ENCODE measurements at regions not wholly inside any gene's neighbourhood (a gene's known extent, or its start where the extent isn't known, plus 50 kb on each side); places are given as distances from the start of the nearest gene placed in this dataset.

GRCh38 chr2:226669249-226669648 is 130.4 kb downstream of the IRS1 start:
- H3K9me3 ChIP-seq (ENCODE audit: insufficient read depth, low read length) = no peaks in the 10 kb centered on the region
- H3K36me3 ChIP-seq (ENCODE audit: low read length) = no peaks in the 10 kb centered on the region
- no peaks in the 10 kb centered on the region for H3K79me2 ChIP-seq (ENCODE audit: insufficient read depth, low read length)
- no peaks in the 10 kb centered on the region for H3K27me3 ChIP-seq (ENCODE audit: low read length)
- no peaks in the 10 kb centered on the region for H3K9me2 ChIP-seq (replicated peaks; ENCODE audit: insufficient read depth, low read length)
- no peak for TF ChIP-seq EZH2phosphoT487 (conservative IDR thresholded peaks at IDR 0.05; ENCODE audit: low read length)
- TF ChIP-seq, protein P1, sequence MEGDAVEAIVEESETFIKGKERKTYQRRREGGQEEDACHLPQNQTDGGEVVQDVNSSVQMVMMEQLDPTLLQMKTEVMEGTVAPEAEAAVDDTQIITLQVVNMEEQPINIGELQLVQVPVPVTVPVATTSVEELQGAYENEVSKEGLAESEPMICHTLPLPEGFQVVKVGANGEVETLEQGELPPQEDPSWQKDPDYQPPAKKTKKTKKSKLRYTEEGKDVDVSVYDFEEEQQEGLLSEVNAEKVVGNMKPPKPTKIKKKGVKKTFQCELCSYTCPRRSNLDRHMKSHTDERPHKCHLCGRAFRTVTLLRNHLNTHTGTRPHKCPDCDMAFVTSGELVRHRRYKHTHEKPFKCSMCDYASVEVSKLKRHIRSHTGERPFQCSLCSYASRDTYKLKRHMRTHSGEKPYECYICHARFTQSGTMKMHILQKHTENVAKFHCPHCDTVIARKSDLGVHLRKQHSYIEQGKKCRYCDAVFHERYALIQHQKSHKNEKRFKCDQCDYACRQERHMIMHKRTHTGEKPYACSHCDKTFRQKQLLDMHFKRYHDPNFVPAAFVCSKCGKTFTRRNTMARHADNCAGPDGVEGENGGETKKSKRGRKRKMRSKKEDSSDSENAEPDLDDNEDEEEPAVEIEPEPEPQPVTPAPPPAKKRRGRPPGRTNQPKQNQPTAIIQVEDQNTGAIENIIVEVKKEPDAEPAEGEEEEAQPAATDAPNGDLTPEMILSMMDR (IDR thresholded peaks at IDR 0.05; ENCODE audit: insufficient read depth, low read length, poor library complexity, severe bottlenecking) = no peak
- H3K27ac ChIP-seq (ENCODE audit: low read depth, low read length) = no peak overlapping the region
- H2AFZ ChIP-seq (ENCODE audit: low read depth, low read length, severe bottlenecking) = no peak overlapping the region
- H3K9ac ChIP-seq (ENCODE audit: low read length) = no peak overlapping the region
- H3K4me3 ChIP-seq (ENCODE audit: insufficient read depth, low read length, poor library complexity, severe bottlenecking) = no peak overlapping the region
- H3K4me2 ChIP-seq (ENCODE audit: low read depth, low read length, poor library complexity, severe bottlenecking) = no peak overlapping the region
- no peaks in the 10 kb centered on the region for H3F3A ChIP-seq (ENCODE audit: insufficient read depth)
- H4K20me1 ChIP-seq (ENCODE audit: low read depth, low read length) = no peaks in the 10 kb centered on the region

DNA sequence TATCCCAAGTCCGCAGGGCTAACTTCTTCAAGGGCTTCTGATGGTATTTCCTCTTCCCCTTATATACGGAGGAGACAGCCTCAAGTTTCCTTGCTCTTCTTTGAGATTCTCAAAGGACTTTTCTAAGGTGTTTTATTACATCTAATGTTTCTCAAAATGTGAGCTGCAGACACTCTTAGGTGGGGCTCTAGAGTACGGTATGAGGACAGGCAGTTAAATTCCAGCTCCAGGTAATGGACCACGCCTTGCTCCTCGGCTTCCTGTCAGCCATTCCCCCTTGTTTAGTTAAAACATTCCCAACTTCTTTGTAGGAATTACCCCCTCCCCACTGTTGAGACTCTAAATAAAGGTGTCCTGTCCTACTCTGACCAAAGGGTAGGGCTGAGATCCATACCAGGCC is 131.9 kb downstream of the IRS1 start:
- H3K9me3 ChIP-seq (ENCODE audit: insufficient read depth, low read length) = no peaks in the 10 kb centered on the region

DNA sequence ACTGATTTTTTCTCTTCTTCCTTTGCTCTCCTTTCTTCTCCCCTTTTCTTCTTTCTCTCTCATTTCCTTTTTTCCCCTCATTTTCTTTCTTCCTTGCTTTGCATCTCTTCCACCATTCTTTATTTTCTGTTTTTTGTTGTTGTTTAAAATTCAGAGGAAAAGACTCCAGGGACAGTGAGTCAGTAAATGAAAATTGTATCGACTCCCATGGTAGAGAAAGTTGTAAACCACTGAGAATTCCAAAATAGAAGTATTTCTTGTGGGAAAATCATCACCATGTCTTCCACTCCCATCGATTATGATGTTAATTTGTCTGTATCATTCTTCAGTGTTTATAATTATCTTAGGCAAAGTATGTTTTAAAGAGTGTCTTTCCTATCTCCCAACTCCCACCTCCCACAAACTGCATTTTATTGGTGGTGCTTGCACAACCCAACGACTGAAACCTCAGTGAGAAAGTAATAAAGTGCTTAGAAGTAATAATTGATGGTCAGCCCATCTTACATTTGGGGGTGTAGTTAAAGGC is 134.3 kb downstream of the IRS1 start:
- Histone ChIP-seq H3F3A (ENCODE audit: insufficient read depth) (no peaks in the 10 kb centered on the region), H3K36me3 (ENCODE audit: low read length) (no peaks in the 10 kb centered on the region), H3K27ac (ENCODE audit: low read depth, low read length) (no peak overlapping the region), H3K9ac (ENCODE audit: low read length) (no peak overlapping the region), H3K9me2 (replicated peaks; ENCODE audit: insufficient read depth, low read length) (no peaks in the 10 kb centered on the region), H3K4me3 (ENCODE audit: insufficient read depth, low read length, poor library complexity, severe bottlenecking) (no peak overlapping the region), H4K20me1 (ENCODE audit: low read depth, low read length) (no peaks in the 10 kb centered on the region), H2AFZ (ENCODE audit: low read depth, low read length, severe bottlenecking) (no peak overlapping the region), H3K79me2 (ENCODE audit: insufficient read depth, low read length) (no peaks in the 10 kb centered on the region), H3K9me3 (ENCODE audit: insufficient read depth, low read length) (no peaks in the 10 kb centered on the region), H3K27me3 (ENCODE audit: low read length) (no peaks in the 10 kb centered on the region), H3K4me2 (ENCODE audit: low read depth, low read length, poor library complexity, severe bottlenecking) (no peak overlapping the region)
- no peak for TF ChIP-seq EZH2phosphoT487 (conservative IDR thresholded peaks at IDR 0.05; ENCODE audit: low read length)
- TF ChIP-seq, protein P1 (IDR thresholded peaks at IDR 0.05; ENCODE audit: insufficient read depth, low read length, poor library complexity, severe bottlenecking) = no peak

More for the DNA sequence above, 131.9 kb downstream of the IRS1 start:
- H2AFZ ChIP-seq (ENCODE audit: low read depth, low read length, severe bottlenecking) = no peak overlapping the region
- H3K9ac ChIP-seq (ENCODE audit: low read length) = no peak overlapping the region
- H3K4me2 ChIP-seq (ENCODE audit: low read depth, low read length, poor library complexity, severe bottlenecking) = no peak overlapping the region
- TF ChIP-seq, protein P1 (IDR thresholded peaks at IDR 0.05; ENCODE audit: insufficient read depth, low read length, poor library complexity, severe bottlenecking) = no peak
- TF ChIP-seq EZH2phosphoT487 (conservative IDR thresholded peaks at IDR 0.05; ENCODE audit: low read length) = no peak
- no peak overlapping the region for H3K27ac ChIP-seq (ENCODE audit: low read depth, low read length)
- no peaks in the 10 kb centered on the region for H3K79me2 ChIP-seq (ENCODE audit: insufficient read depth, low read length)
- no peaks in the 10 kb centered on the region for H3K27me3 ChIP-seq (ENCODE audit: low read length)
- H3K36me3 ChIP-seq (ENCODE audit: low read length) = no peaks in the 10 kb centered on the region
- H3K4me3 ChIP-seq (ENCODE audit: insufficient read depth, low read length, poor library complexity, severe bottlenecking) = no peak overlapping the region
- no peaks in the 10 kb centered on the region for H4K20me1 ChIP-seq (ENCODE audit: low read depth, low read length)
- H3K9me2 ChIP-seq (replicated peaks; ENCODE audit: insufficient read depth, low read length) = no peaks in the 10 kb centered on the region
- H3F3A ChIP-seq (ENCODE audit: insufficient read depth) = no peaks in the 10 kb centered on the region
